HG02852 (cell line): ENCODE measurements at regions not wholly inside any gene's neighbourhood (a gene's known extent, or its start where the extent isn't known, plus 50 kb on each side); places are given as distances from the start of the nearest gene placed in this dataset.
"Not testable (repeated sequence)": the region's sequence is repeated elsewhere in the genome, so short reads cannot be mapped to it uniquely, and the experiment has no call there.

Experiments
- ATAC-seq: cut with Tn5 transposase; IDR thresholded peaks from one replicate; pipeline ENCODE4 v1.9.1; 2021; ENCODE audit warnings: mild to moderate bottlenecking, moderate library complexity; ENCODE audit not compliant: unreplicated experiment

GRCh38 chr2:16102976-16103380 is 162.6 kb downstream of the MYCN start:
- ATAC-seq = no peak

GRCh38 chr2:16102358-16102975 is 162.1 kb downstream of the MYCN start:
- no peak for ATAC-seq

GRCh38 chr2:16101196-16101595 is 160.8 kb downstream of the MYCN start:
- ATAC-seq = no peak

- ATAC-seq = no peak
Measured at GRCh38 chr2:16100006-16100405, 159.7 kb downstream of the MYCN start.

- no peak for ATAC-seq
Measured at GRCh38 chr2:16099326-16099725, 159.0 kb downstream of the MYCN start.

- no peak for ATAC-seq
Measured at GRCh38 chr2:16096962-16097361, 156.6 kb downstream of the MYCN start.

GRCh38 chr2:16095483-16095882 is 155.1 kb downstream of the MYCN start:
- ATAC-seq = not testable (repeated sequence)

GRCh38 chr2:16094811-16095210 is 154.5 kb downstream of the MYCN start:
- no peak for ATAC-seq

GRCh38 chr2:16093639-16094529 is 153.5 kb downstream of the MYCN start:
- no peak for ATAC-seq

- ATAC-seq = no peak
Measured at GRCh38 chr2:16092861-16093638, 152.7 kb downstream of the MYCN start.

GRCh38 chr2:16091576-16092282 is 151.4 kb downstream of the MYCN start:
- ATAC-seq = no peak

- ATAC-seq = no peak
Measured at GRCh38 chr2:16090650-16091575, 150.6 kb downstream of the MYCN start.

- ATAC-seq = not testable (repeated sequence)
Measured at GRCh38 chr2:16089491-16089890, 149.1 kb downstream of the MYCN start.

- ATAC-seq = no peak
Measured at GRCh38 chr2:16088802-16089112, 148.4 kb downstream of the MYCN start.

- ATAC-seq = no peak
Measured at GRCh38 chr2:16088035-16088801, 147.9 kb downstream of the MYCN start.

GRCh38 chr2:16086136-16086535 is 145.8 kb downstream of the MYCN start:
- not testable (repeated sequence) for ATAC-seq

GRCh38 chr2:16085073-16085472 is 144.7 kb downstream of the MYCN start:
- ATAC-seq = no peak

- no peak for ATAC-seq
Measured at GRCh38 chr2:16084274-16084673, 143.9 kb downstream of the MYCN start.

GRCh38 chr2:16082276-16082675 is 141.9 kb downstream of the MYCN start:
- ATAC-seq = no peak
